ENCODE measurements at regions not wholly inside any gene's neighbourhood (a gene's known extent, or its start where the extent isn't known, plus 50 kb on each side); places are given as distances from the start of the nearest gene placed in this dataset.

GRCh38 chr7:148524479-148525224, 65.9 kb upstream of the C7orf33 start:
- Mint-ChIP-seq H3K27me3 (peaks cover 44 to 51% of the 10 kb centered on the region in 2 donors), H3K36me3 (no peaks in the 10 kb centered on the region), H3K4me3 (no peak overlapping the region), H3K27ac (no peak overlapping the region), H3K4me1 (ENCODE audit: low read depth in 2 of 2) (peaks cover 9% of the 10 kb centered on the region in 2 donors), H3K9me3 (no peaks in the 10 kb centered on the region)
- DNase-seq (ENCODE audit: low spot score): no peak
- ATAC-seq: no peak

DNA sequence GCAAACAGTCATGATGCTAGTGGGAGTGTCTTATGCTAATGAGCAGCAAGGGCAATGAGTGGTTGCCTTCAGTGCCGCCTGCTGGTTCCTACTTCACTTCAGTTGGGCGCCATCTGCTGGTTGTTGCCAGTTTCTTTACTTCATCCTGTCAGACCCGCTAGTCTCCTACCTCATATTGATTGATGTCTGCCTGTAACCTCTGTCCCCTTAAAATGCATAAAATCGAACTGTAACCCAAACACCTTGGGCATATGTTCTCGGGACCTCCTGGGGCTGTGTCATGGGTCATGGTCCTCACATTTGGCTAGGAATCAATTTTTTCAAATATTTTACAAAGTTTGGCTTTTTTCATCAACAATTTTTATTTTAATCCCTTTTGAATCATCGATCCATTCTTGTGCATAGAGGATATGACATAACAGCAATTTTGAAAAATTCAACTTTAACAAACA, 62.8 kb upstream of the C7orf33 start:
- Mint-ChIP-seq H3K36me3 (no peaks in the 10 kb centered on the region), H3K9me3 (no peaks in the 10 kb centered on the region), H3K4me1 (ENCODE audit: low read depth in 2 of 2) (peaks cover 9 to 15% of the 10 kb centered on the region in 2 donors), H3K27me3 (peaks cover 34% of the 10 kb centered on the region in 2 donors), H3K4me3 (no peak overlapping the region), H3K27ac (peak overlapping the region in 1 of 2 donors; percentile 61)
- ATAC-seq (peak; percentile 97), DNase-seq (ENCODE audit: low spot score) (peak; percentile 86)

GRCh38 chr7:148535217-148535616, 55.3 kb upstream of the C7orf33 start:
- Mint-ChIP-seq H3K9me3 (no peaks in the 10 kb centered on the region), H3K27me3 (peaks cover 13 to 19% of the 10 kb centered on the region in 2 donors), H3K4me3 (peak overlapping the region; percentile 59), H3K4me1 (ENCODE audit: low read depth in 2 of 2) (peaks cover 7 to 15% of the 10 kb centered on the region in 2 donors), H3K36me3 (no peaks in the 10 kb centered on the region), H3K27ac (peak overlapping the region in 1 of 2 donors; percentile 70)
- ATAC-seq: peak; percentile 81 to 82
- peak; percentile 60 for DNase-seq (ENCODE audit: low spot score)

GRCh38 chr7:148537435-148537834, 53.1 kb upstream of the C7orf33 start:
- no peak overlapping the region for H3K27ac Mint-ChIP-seq
- ATAC-seq: peak in 1 of 2 donors; percentile 36
- no peaks in the 10 kb centered on the region for H3K9me3 Mint-ChIP-seq
- no peak for DNase-seq (ENCODE audit: low spot score)
- peaks cover 0 to 14% of the 10 kb centered on the region in 2 donors for H3K27me3 Mint-ChIP-seq
- no peak overlapping the region for H3K4me3 Mint-ChIP-seq
- H3K36me3 Mint-ChIP-seq: no peaks in the 10 kb centered on the region
- H3K4me1 Mint-ChIP-seq (ENCODE audit: low read depth in 2 of 2): peaks cover 7 to 9% of the 10 kb centered on the region in 2 donors

GRCh38 chr7:148540041-148540738, 50.4 kb upstream of the C7orf33 start:
- Mint-ChIP-seq H3K27ac (no peak overlapping the region), H3K9me3 (no peaks in the 10 kb centered on the region), H3K27me3 (peaks cover 0 to 13% of the 10 kb centered on the region in 2 donors), H3K4me1 (ENCODE audit: low read depth in 2 of 2) (peaks cover 5 to 7% of the 10 kb centered on the region in 2 donors), H3K4me3 (no peak overlapping the region), H3K36me3 (no peaks in the 10 kb centered on the region)
- ATAC-seq (no peak), DNase-seq (ENCODE audit: low spot score) (no peak)
